ENCODE measurements at regions not wholly inside any gene's neighbourhood (a gene's known extent, or its start where the extent isn't known, plus 50 kb on each side); places are given as distances from the start of the nearest gene placed in this dataset.
A peak's percentile ranks its signal among the peaks of the same experiment; 100 is the strongest.

DNA sequence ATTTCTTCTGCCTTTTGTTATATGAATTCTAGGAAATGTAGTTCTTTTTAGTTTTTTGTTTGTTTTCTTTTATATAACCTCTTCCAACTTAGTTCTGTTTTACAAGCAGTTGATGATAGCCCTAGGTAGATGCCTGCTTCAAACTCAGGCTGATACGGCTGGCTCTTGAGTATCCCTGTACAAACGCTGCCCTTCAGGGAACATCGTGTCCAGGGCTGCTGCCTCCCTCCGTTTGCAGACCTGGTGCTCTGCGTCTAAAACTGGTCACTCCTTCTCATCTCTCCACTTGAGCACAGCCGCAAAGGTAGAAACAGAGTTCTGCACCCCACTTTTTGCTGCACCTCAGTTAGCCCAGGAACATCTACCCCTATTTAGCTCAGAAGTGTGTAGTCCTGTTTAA lies 310.1 kb downstream of the PRL start:
- no peaks in the 10 kb centered on the region; a peak in 1 of 5 replicates for H3K9me3 Mint-ChIP-seq

More for the DNA sequence above, 310.1 kb downstream of the PRL start:
- no peak overlapping the region for H3K14ac ChIP-seq (ENCODE audit: insufficient read depth, low read length)
- H3K9ac ChIP-seq (ENCODE audit: extremely low read depth, insufficient read length, low read length), result no peak overlapping the region
- WGBS (ENCODE audit: extremely low coverage, insufficient read length, low lambda C conversion rate), result no CpG with 5 or more reads among the region's 6 CpGs
- H3K27ac ChIP-seq (ENCODE audit: insufficient read length, low read depth, low read length), result no peak overlapping the region
- no peak overlapping the region for H2AFZ ChIP-seq (ENCODE audit: low read length)
- no peak overlapping the region for H3K4ac ChIP-seq (ENCODE audit: low read depth, low read length)
- H3K27me3 ChIP-seq (ENCODE audit: insufficient read depth, low read length), result no peaks in the 10 kb centered on the region
- H2AK5ac ChIP-seq (ENCODE audit: insufficient read length, low read length), result no peak overlapping the region
- no peak overlapping the region for H2BK20ac ChIP-seq (ENCODE audit: low read depth, low read length, poor library complexity, severe bottlenecking)
- H3K23me2 ChIP-seq (ENCODE audit: insufficient read length, low read depth, low read length, poor library complexity, severe bottlenecking), result no peaks in the 10 kb centered on the region
- Mint-ChIP-seq H3K4me1 (peaks cover 6 to 15% of the 10 kb centered on the region in 2 experiments), H3K27me3 (ENCODE audit: low read depth) (no peaks in the 10 kb centered on the region), H3K27ac (peak overlapping the region in 2 of 3 experiments; percentile 15 to 20; a peak in 1 of 7 replicates), H3K4me3 (no peak overlapping the region), H3K36me3 (ENCODE audit: insufficient read depth in 1 of 3, low read depth in 3 of 3) (peaks cover 10 to 20% (median 16%) of the 10 kb centered on the region in 3 experiments; a peak in 6 of 7 replicates)
- no peak overlapping the region for H3K18ac ChIP-seq (ENCODE audit: insufficient read length, low read depth, low read length)
- 0 out of 2 replicates have a peak, but pooled peaks cover 3% of the 10 kb centered on the region for H3K4me1 ChIP-seq (ENCODE audit: insufficient read depth, low read length)
- no peak for DNase-seq
- peaks cover under 1% of the 10 kb centered on the region for H3K9me3 ChIP-seq (ENCODE audit: control insufficient read depth, low read depth, low read length)
- H3K56ac ChIP-seq (ENCODE audit: insufficient read length, low read depth, low read length), result no peak overlapping the region
- H3K23ac ChIP-seq (ENCODE audit: insufficient read length, low read depth, low read length), result no peak overlapping the region
- no peak overlapping the region for H4K91ac ChIP-seq (ENCODE audit: insufficient read length, low read depth, low read length)
- TF ChIP-seq, protein P1, sequence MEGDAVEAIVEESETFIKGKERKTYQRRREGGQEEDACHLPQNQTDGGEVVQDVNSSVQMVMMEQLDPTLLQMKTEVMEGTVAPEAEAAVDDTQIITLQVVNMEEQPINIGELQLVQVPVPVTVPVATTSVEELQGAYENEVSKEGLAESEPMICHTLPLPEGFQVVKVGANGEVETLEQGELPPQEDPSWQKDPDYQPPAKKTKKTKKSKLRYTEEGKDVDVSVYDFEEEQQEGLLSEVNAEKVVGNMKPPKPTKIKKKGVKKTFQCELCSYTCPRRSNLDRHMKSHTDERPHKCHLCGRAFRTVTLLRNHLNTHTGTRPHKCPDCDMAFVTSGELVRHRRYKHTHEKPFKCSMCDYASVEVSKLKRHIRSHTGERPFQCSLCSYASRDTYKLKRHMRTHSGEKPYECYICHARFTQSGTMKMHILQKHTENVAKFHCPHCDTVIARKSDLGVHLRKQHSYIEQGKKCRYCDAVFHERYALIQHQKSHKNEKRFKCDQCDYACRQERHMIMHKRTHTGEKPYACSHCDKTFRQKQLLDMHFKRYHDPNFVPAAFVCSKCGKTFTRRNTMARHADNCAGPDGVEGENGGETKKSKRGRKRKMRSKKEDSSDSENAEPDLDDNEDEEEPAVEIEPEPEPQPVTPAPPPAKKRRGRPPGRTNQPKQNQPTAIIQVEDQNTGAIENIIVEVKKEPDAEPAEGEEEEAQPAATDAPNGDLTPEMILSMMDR (conservative IDR thresholded peaks at IDR 0.05), result no peak
- no peak overlapping the region for H4K5ac ChIP-seq (ENCODE audit: insufficient read length, low read depth, low read length)
- no peak overlapping the region for H2BK120ac ChIP-seq (ENCODE audit: low read depth, low read length, poor library complexity, severe bottlenecking)
- no peak overlapping the region for H2BK15ac ChIP-seq (ENCODE audit: low read depth, low read length)
- H3K4me2 ChIP-seq (ENCODE audit: insufficient read depth, insufficient read length, low read length), result no peak overlapping the region
- H4K20me1 ChIP-seq (ENCODE audit: control insufficient read depth, insufficient read depth, insufficient read length), result no peaks in the 10 kb centered on the region
- H3K79me1 ChIP-seq (ENCODE audit: insufficient read depth, low read depth, low read length, poor library complexity, severe bottlenecking), result peaks cover 3% of the 10 kb centered on the region
- H2BK5ac ChIP-seq (ENCODE audit: insufficient read length, low read length), result no peak overlapping the region
- H3T11ph ChIP-seq (ENCODE audit: low read length), result no peak overlapping the region
- no peak overlapping the region for H4K8ac ChIP-seq (replicated peaks; ENCODE audit: insufficient read length, low read depth, low read length)
- no peaks in the 10 kb centered on the region for H3K79me2 ChIP-seq (ENCODE audit: insufficient read depth, low read length)
- no peak overlapping the region for H2BK12ac ChIP-seq (ENCODE audit: insufficient read length, low read depth, low read length)
